H1 (cell line): ENCODE measurements at regions not wholly inside any gene's neighbourhood (a gene's known extent, or its start where the extent isn't known, plus 50 kb on each side); places are given as distances from the start of the nearest gene placed in this dataset.

Experiments
- ATF3 ChIP-seq: IDR thresholded peaks from 2 replicates; pipeline ENCODE4 v1.6.1; 2011; ENCODE audit warnings: low read depth, mild to moderate bottlenecking, low read length; ENCODE audit not compliant: insufficient read depth
- CEBPB ChIP-seq: IDR thresholded peaks from 2 replicates; pipeline ENCODE4 v1.6.1; 2012; ENCODE audit warnings: low read depth, low read length
- HDAC6 ChIP-seq: IDR thresholded peaks from one replicate; pipeline ENCODE4 v1.7.1; 2012; ENCODE audit warnings: low read depth, mild to moderate bottlenecking, inconsistent platforms, low read length, moderate library complexity
- NANOG ChIP-seq: IDR thresholded peaks from 2 replicates; pipeline ENCODE4 v1.6.1; 2011; ENCODE audit warnings: low read length, low read depth, mild to moderate bottlenecking, inconsistent platforms; ENCODE audit not compliant: insufficient read depth, poor library complexity, severe bottlenecking
- POLR2A ChIP-seq, 2 experiments: IDR thresholded peaks; 1 replicate in 1 of 2; 2 replicates in 1 of 2; pipeline ENCODE4 v1.6.1; 2011; ENCODE audit warnings: low read depth in 2 of 2, low read length in 2 of 2, mild to moderate bottlenecking in 2 of 2; ENCODE audit errors: control extremely low read depth in 1 of 2
- POLR2AphosphoS5 ChIP-seq: IDR thresholded peaks from 2 replicates; pipeline ENCODE4 v1.6.1; 2011; ENCODE audit warnings: low read depth, low read length
- RNF2 ChIP-seq: fragments of 200-900, 300-1000 bp; sonication (generic); IDR thresholded peaks from 2 replicates; pipeline ENCODE4 v1.7.1; 2016; ENCODE audit warnings: borderline replicate concordance, low read depth, mild to moderate bottlenecking, antibody characterized with exemption, low read length; ENCODE audit not compliant: poor library complexity, severe bottlenecking; ENCODE audit errors: missing control alignments
- TF ChIP-seq, protein P1 (sequence below), 3 experiments: IDR thresholded peaks; 1 replicate in 2 of 3; 2 replicates in 1 of 3; pipeline versions ENCODE4 v1.5.1 to v1.6.1; 2011; ENCODE audit warnings: low read length in 3 of 3, mild to moderate bottlenecking in 3 of 3, inconsistent platforms in 2 of 3, low read depth in 1 of 3, moderate library complexity in 1 of 3; ENCODE audit not compliant: insufficient read depth in 1 of 3; ENCODE audit errors: control extremely low read depth in 1 of 3

- TF ChIP-seq RNF2 (no peak), HDAC6 (no peak), POLR2A (IDR thresholded peaks at IDR 0.05; ENCODE audit: control extremely low read depth in 1 of 2, low read depth in 2 of 2, low read length in 2 of 2) (no peak), ATF3 (no peak), CEBPB (no peak), POLR2AphosphoS5 (no peak), NANOG (no peak)
- TF ChIP-seq, protein P1, sequence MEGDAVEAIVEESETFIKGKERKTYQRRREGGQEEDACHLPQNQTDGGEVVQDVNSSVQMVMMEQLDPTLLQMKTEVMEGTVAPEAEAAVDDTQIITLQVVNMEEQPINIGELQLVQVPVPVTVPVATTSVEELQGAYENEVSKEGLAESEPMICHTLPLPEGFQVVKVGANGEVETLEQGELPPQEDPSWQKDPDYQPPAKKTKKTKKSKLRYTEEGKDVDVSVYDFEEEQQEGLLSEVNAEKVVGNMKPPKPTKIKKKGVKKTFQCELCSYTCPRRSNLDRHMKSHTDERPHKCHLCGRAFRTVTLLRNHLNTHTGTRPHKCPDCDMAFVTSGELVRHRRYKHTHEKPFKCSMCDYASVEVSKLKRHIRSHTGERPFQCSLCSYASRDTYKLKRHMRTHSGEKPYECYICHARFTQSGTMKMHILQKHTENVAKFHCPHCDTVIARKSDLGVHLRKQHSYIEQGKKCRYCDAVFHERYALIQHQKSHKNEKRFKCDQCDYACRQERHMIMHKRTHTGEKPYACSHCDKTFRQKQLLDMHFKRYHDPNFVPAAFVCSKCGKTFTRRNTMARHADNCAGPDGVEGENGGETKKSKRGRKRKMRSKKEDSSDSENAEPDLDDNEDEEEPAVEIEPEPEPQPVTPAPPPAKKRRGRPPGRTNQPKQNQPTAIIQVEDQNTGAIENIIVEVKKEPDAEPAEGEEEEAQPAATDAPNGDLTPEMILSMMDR (IDR thresholded peaks at IDR 0.05; ENCODE audit: control extremely low read depth in 1 of 3, insufficient read depth in 1 of 3, low read depth in 1 of 3, low read length in 3 of 3), result no peak
Observed at GRCh38 chr11:26199331-26200095, 132.4 kb upstream of the ANO3 start.
